GM12878 (cell line): ENCODE measurements at regions not wholly inside any gene's neighbourhood (a gene's known extent, or its start where the extent isn't known, plus 50 kb on each side); places are given as distances from the start of the nearest gene placed in this dataset.

ENCODE experiments used
- ATAC-seq: fragments of 200-7000 bp; cut with Tn5 transposase; 3 replicates; pipeline ENCODE4 v1.9.1; 2020; ENCODE audit warnings: mild to moderate bottlenecking, moderate library complexity
- BruUV-seq: library from RNA; stranded (reverse); fragments of 400-500 nt; replicated peaks from 2 replicates; lab custom pipeline; 2021; lab: Mats Ljungman, UMichigan
- CTCF ChIA-PET: fragments of 300-600 bp; sonication (Branson Sonifier 250); formaldehyde crosslinking; extraction: SDS; loops from one replicate; lab custom pipeline; 2021; ENCODE audit warnings: inconsistent platforms; lab: Yijun Ruan, JAX
- POLR2A ChIA-PET: fragments of 350-600 bp; formaldehyde crosslinking; extraction: SDS; loops from one replicate; lab custom pipeline; 2021; ENCODE audit warnings: inconsistent platforms; lab: Charles Lee
- RAD21 ChIA-PET: fragments of 300-600 bp; sonication (Branson Sonifier 250); formaldehyde crosslinking; loops from one replicate; lab custom pipeline; 2023; ENCODE audit warnings: antibody characterized with exemption; ENCODE audit not compliant: unreplicated experiment; lab: Charles Lee
- SMC1A ChIA-PET: fragments of 300-600 bp; sonication (Branson Sonifier 250); formaldehyde crosslinking; loops from one replicate; lab custom pipeline; 2023; ENCODE audit not compliant: unreplicated experiment, uncharacterized antibody; lab: Charles Lee
- DNase-seq: peaks from one replicate; pipeline ENCODE4 v3.0.0-alpha.2; 2011; ENCODE audit warnings: low read depth, low spot score
- FAIRE-seq: peaks from 3 replicates; lab custom pipeline; 2011; peaks lifted over from hg19 to GRCh38; lab: Jason Lieb, UNC
- H2AFZ ChIP-seq: 2 replicates; pipeline ENCODE4 v1.6.0; 2011; ENCODE audit warnings: low read depth, low read length, control low read depth; ENCODE audit not compliant: control insufficient read depth
- H3K27ac ChIP-seq: 2 replicates; pipeline ENCODE4 v1.5.1; 2011; ENCODE audit warnings: control low read depth; ENCODE audit not compliant: control insufficient read depth, insufficient read depth
- H3K27me3 ChIP-seq, 2 experiments: replicated peaks in 1 of 2; 2 replicates each; pipeline versions ENCODE4 v1.6.0 to v1.6.1; 2011; ENCODE audit warnings: low read length in 1 of 2; ENCODE audit not compliant: control insufficient read depth in 2 of 2, insufficient read depth in 2 of 2
- H3K36me3 ChIP-seq, 2 experiments: 2 replicates each; pipeline ENCODE4 v1.5.1; 2011; ENCODE audit warnings: low read length in 1 of 2; ENCODE audit not compliant: control insufficient read depth in 2 of 2, insufficient read depth in 2 of 2
- H3K4me1 ChIP-seq: 2 replicates; pipeline ENCODE4 v1.6.1; 2011; ENCODE audit warnings: mild to moderate bottlenecking, low read length, moderate library complexity, mixed read lengths; ENCODE audit not compliant: control insufficient read depth, insufficient read depth
- H3K4me2 ChIP-seq: 2 replicates; pipeline ENCODE4 v1.6.0; 2011; ENCODE audit warnings: control low read depth; ENCODE audit not compliant: control insufficient read depth, insufficient read depth
- H3K4me3 ChIP-seq: fragments of 200-600 bp; sonication (generic); 2 replicates; pipeline ENCODE4 v1.5.1; 2016
- H3K79me2 ChIP-seq: 2 replicates; pipeline ENCODE4 v1.6.0; 2011; ENCODE audit warnings: low read length; ENCODE audit not compliant: control insufficient read depth, insufficient read depth
- H3K9ac ChIP-seq: 2 replicates; pipeline ENCODE4 v1.8.0; 2011; ENCODE audit warnings: low read length, control low read depth, mixed read lengths; ENCODE audit not compliant: control insufficient read depth, insufficient read depth
- H3K9me3 ChIP-seq: replicated peaks from 3 replicates; pipeline ENCODE4 v1.5.1; 2011; ENCODE audit warnings: mild to moderate bottlenecking, low read length; ENCODE audit not compliant: control insufficient read depth, insufficient read depth
- H4K20me1 ChIP-seq: 2 replicates; pipeline ENCODE4 v1.6.0; 2011; ENCODE audit not compliant: control insufficient read depth, insufficient read depth
- GABPA ChIP-seq: IDR thresholded peaks from 2 replicates; pipeline ENCODE4 v1.6.1; 2014; ENCODE audit warnings: antibody characterized with exemption, low read depth, mild to moderate bottlenecking, inconsistent platforms
- RCOR1 ChIP-seq: conservative IDR thresholded peaks from 2 replicates; pipeline ENCODE4 v1.6.1; 2012; ENCODE audit warnings: low read depth, low read length, improper control_type of control experiment
- WGBS: methylation state at CpG from one replicate; pipeline ENCODE4 v1.1.6; 2016; ENCODE audit warnings: low lambda C conversion rate; ENCODE audit not compliant: insufficient replicate concordance, insufficient coverage; ENCODE audit errors: missing lambda C conversion rate; 5-methylcytosine and 5-hydroxymethylcytosine counted together
- in situ Hi-C: fragments of 300-500 bp; cut with MboI; formaldehyde crosslinking; loops from 9 replicates; pipeline ENCODE4 v1.14.3; 2018; ENCODE audit warnings: mixed read lengths
- intact Hi-C: fragments of 100-400 bp; cut with micrococcal nuclease; formaldehyde crosslinking; loops from one replicate; pipeline ENCODE4 v1.14.2; 2022; ENCODE audit not compliant: unreplicated experiment
- TF ChIP-seq, protein P1 (sequence below): fragments of 450-650 bp; formaldehyde crosslinking; IDR thresholded peaks from 2 replicates; pipeline ENCODE4 v1.4.0; 2022; ENCODE audit warnings: mild to moderate bottlenecking, moderate library complexity

- H3K9ac ChIP-seq = no peak overlapping the region
- no peaks in the 10 kb centered on the region for H3K27me3 ChIP-seq
- no TSS peak for BruUV-seq
- POLR2A ChIA-PET = no interaction called here
- in situ Hi-C loops (no loop called here), intact Hi-C loops (no loop called here)
- CTCF ChIA-PET = no interaction called here
- H2AFZ ChIP-seq = no peak overlapping the region
- DNase-seq (no peak), ATAC-seq (no peak), FAIRE-seq (no peak)
- H3K9me3 ChIP-seq = no peaks in the 10 kb centered on the region
- TF ChIP-seq RCOR1 (no peak), GABPA (no peak)
- SMC1A ChIA-PET = no interaction called here
- no peak overlapping the region for H3K4me3 ChIP-seq
- H3K36me3 ChIP-seq = no peaks in the 10 kb centered on the region
- RAD21 ChIA-PET = interaction anchor here (0.7 kb wide), 1 partner anchor 450 kb away, joined by 3 read pairs; no protein-coding TSS in a partner anchor
- H3K79me2 ChIP-seq = no peaks in the 10 kb centered on the region
- no peak overlapping the region for H3K4me2 ChIP-seq
- H3K27ac ChIP-seq = no peak overlapping the region
- WGBS = 59% methylated on average over 10 of the region's 10 CpGs
- no peaks in the 10 kb centered on the region for H3K4me1 ChIP-seq
- H4K20me1 ChIP-seq = no peaks in the 10 kb centered on the region
Observed at GRCh38 chr13:76790980-76791819, 95.0 kb downstream of the KCTD12 start.

DNA sequence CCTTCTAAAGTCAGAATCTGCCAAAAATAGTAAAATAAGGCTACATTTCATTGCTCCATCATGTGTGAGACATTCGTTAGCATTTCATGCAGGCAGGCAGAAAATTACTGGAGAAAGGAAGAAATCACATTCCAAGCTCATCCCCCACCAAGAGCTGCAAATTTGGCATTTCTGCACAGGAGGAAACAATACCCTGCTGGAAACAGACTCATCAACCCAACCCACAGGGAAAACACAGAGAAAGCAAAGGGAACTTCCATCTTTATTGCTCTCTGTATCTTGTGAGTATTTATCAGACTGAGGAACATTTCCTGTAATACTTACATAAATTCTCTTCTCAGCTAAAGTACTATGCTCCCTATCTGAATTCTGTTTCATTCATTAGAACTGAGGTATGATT lies 95.7 kb downstream of the KCTD12 start:
- in situ Hi-C loops = no loop called here
- CTCF ChIA-PET = no interaction called here
- TF ChIP-seq, protein P1, sequence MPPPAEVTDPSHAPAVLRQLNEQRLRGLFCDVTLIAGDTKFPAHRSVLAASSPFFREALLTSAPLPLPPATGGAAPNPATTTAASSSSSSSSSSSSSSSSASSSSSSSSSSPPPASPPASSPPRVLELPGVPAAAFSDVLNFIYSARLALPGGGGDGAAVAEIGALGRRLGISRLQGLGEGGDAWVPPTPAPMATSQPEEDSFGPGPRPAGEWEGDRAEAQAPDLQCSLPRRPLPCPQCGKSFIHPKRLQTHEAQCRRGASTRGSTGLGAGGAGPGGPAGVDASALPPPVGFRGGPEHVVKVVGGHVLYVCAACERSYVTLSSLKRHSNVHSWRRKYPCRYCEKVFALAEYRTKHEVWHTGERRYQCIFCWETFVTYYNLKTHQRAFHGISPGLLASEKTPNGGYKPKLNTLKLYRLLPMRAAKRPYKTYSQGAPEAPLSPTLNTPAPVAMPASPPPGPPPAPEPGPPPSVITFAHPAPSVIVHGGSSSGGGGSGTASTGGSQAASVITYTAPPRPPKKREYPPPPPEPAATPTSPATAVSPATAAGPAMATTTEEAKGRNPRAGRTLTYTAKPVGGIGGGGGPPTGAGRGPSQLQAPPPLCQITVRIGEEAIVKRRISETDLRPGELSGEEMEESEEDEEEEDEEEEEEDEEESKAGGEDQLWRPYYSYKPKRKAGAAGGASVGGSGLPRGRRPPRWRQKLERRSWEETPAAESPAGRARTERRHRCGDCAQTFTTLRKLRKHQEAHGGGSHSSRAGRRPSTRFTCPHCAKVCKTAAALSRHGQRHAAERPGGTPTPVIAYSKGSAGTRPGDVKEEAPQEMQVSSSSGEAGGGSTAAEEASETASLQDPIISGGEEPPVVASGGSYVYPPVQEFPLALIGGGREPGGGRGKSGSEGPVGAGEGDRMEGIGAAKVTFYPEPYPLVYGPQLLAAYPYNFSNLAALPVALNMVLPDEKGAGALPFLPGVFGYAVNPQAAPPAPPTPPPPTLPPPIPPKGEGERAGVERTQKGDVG = no peak
- Histone ChIP-seq H3K4me1 (no peaks in the 10 kb centered on the region), H2AFZ (no peak overlapping the region), H3K27me3 (no peaks in the 10 kb centered on the region), H3K36me3 (no peaks in the 10 kb centered on the region), H3K9me3 (no peaks in the 10 kb centered on the region), H3K4me2 (no peak overlapping the region), H3K79me2 (no peaks in the 10 kb centered on the region), H3K9ac (no peak overlapping the region), H4K20me1 (no peaks in the 10 kb centered on the region), H3K27ac (no peak overlapping the region), H3K4me3 (no peak overlapping the region)
- no TSS peak for BruUV-seq
- 0% methylated on average over 1 of the region's 1 CpG for WGBS
- SMC1A ChIA-PET = no interaction called here
- FAIRE-seq (no peak), DNase-seq (no peak), ATAC-seq (no peak)
- RAD21 ChIA-PET = no interaction called here
- intact Hi-C loops = no loop called here
- POLR2A ChIA-PET = no interaction called here
